GM19023 (cell line): ENCODE measurements at regions not wholly inside any gene's neighbourhood (a gene's known extent, or its start where the extent isn't known, plus 50 kb on each side); places are given as distances from the start of the nearest gene placed in this dataset.

Experiments used
- ATAC-seq: cut with Tn5 transposase; IDR thresholded peaks from one replicate; pipeline ENCODE4 v1.9.1; 2021; ENCODE audit warnings: mild to moderate bottlenecking, moderate library complexity; ENCODE audit not compliant: unreplicated experiment

GRCh38 chr3:111339017-111339416 is 203.0 kb upstream of the CD96 start:
- no peak for ATAC-seq

- no peak for ATAC-seq
Measured at GRCh38 chr3:111351334-111351733, 190.7 kb upstream of the CD96 start.

- ATAC-seq: no peak
Measured at GRCh38 chr3:111352585-111352984, 189.4 kb upstream of the CD96 start.

GRCh38 chr3:111359261-111360030 is 182.6 kb upstream of the CD96 start:
- no peak for ATAC-seq

GRCh38 chr3:111362381-111363009 is 179.5 kb upstream of the CD96 start:
- ATAC-seq: no peak

- ATAC-seq: no peak
Measured at GRCh38 chr3:111366515-111366914, 175.5 kb upstream of the CD96 start.

GRCh38 chr3:111368056-111368455 is 173.9 kb upstream of the CD96 start:
- no peak for ATAC-seq

- ATAC-seq: no peak
Measured at GRCh38 chr3:111369958-111370357, 172.0 kb upstream of the CD96 start.

- ATAC-seq: no peak
Measured at GRCh38 chr3:111373239-111373638, 168.8 kb upstream of the CD96 start.

GRCh38 chr3:111373861-111374260 is 168.1 kb upstream of the CD96 start:
- ATAC-seq: no peak

- no peak for ATAC-seq
Measured at GRCh38 chr3:111385971-111386495, 156.0 kb upstream of the CD96 start.

- ATAC-seq: no peak
Measured at GRCh38 chr3:111392894-111393398, 149.1 kb upstream of the CD96 start.

GRCh38 chr3:111412656-111413055 is 129.3 kb upstream of the CD96 start:
- no peak for ATAC-seq

- ATAC-seq: no peak
Measured at GRCh38 chr3:111414531-111414930, 127.5 kb upstream of the CD96 start.

- ATAC-seq: no peak
Measured at GRCh38 chr3:111415018-111415417, 127.0 kb upstream of the CD96 start.

- ATAC-seq: no peak
Measured at GRCh38 chr3:111418391-111418790, 123.6 kb upstream of the CD96 start.

GRCh38 chr3:111428301-111428700 is 113.7 kb upstream of the CD96 start:
- no peak for ATAC-seq

GRCh38 chr3:111434941-111435622 is 106.9 kb upstream of the CD96 start:
- ATAC-seq: no peak

GRCh38 chr3:111438283-111438682 is 103.7 kb upstream of the CD96 start:
- no peak for ATAC-seq

- ATAC-seq: no peak
Measured at GRCh38 chr3:111454551-111454950, 87.4 kb upstream of the CD96 start.

GRCh38 chr3:111465081-111465670 is 76.8 kb upstream of the CD96 start:
- no peak for ATAC-seq
